ENCODE measurements at regions not wholly inside any gene's neighbourhood (a gene's known extent, or its start where the extent isn't known, plus 50 kb on each side); places are given as distances from the start of the nearest gene placed in this dataset.

DNA sequence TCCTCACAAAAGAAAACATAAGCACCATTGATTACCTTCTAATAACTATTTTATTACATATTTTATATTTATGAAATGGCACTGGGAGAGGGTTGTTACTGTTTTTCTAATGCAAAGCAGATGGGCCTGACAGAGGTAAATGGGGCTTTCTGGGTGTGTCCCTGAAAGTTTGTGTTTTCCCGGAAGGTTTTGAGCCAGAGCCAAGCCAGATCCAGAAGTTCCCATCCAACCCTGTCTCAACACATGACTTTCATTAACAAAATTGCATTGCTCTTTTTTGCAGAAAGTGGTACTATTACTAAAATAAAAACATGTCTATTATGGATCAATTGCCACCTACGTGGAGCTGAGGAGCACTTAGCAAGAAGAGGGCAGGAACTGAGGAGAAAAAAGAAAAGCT is 181.3 kb downstream of the RAB28 start:
- intact Hi-C loops (cut with DNase I) = no loop called here
- H3K4me3 ChIP-seq = no peak overlapping the region
- no peaks in the 10 kb centered on the region for H3K36me3 ChIP-seq
- TF ChIP-seq, protein P1, sequence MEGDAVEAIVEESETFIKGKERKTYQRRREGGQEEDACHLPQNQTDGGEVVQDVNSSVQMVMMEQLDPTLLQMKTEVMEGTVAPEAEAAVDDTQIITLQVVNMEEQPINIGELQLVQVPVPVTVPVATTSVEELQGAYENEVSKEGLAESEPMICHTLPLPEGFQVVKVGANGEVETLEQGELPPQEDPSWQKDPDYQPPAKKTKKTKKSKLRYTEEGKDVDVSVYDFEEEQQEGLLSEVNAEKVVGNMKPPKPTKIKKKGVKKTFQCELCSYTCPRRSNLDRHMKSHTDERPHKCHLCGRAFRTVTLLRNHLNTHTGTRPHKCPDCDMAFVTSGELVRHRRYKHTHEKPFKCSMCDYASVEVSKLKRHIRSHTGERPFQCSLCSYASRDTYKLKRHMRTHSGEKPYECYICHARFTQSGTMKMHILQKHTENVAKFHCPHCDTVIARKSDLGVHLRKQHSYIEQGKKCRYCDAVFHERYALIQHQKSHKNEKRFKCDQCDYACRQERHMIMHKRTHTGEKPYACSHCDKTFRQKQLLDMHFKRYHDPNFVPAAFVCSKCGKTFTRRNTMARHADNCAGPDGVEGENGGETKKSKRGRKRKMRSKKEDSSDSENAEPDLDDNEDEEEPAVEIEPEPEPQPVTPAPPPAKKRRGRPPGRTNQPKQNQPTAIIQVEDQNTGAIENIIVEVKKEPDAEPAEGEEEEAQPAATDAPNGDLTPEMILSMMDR (IDR thresholded peaks at IDR 0.05) = no peak
- no peak for TF ChIP-seq POLR2A (IDR thresholded peaks at IDR 0.05)
- TF ChIP-seq POLR2AphosphoS5 (IDR thresholded peaks at IDR 0.05) = no peak
- no peaks in the 10 kb centered on the region for H3K4me1 ChIP-seq (replicated peaks)
- 84% methylated on average over 2 of the region's 2 CpGs for WGBS
- H3K27me3 ChIP-seq (replicated peaks; ENCODE audit: insufficient read depth) = no peaks in the 10 kb centered on the region
- H3K9me3 ChIP-seq = no peaks in the 10 kb centered on the region
- H3K27ac ChIP-seq = no peak overlapping the region
- no peak for DNase-seq (ENCODE audit: low spot score)

DNA sequence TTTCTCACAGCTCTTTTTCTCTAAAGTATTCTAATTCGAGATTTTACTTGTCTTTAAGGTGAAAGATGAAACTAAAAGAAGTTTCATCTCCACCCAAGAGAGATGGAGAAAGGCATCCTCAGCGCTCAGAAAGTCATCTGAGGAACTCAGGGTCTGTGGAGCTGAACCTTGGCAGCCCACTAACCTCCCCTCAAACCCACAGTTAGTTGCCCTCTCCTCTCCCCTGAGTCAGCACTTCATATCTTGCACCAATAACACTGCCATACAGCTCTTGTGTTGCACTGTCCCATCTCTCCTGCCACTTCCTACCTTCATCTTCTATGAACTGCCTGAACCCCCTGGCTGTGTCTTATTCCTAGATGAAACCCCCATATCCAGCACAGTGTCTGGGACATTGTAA is 184.8 kb downstream of the RAB28 start:
- Histone ChIP-seq H3K27me3 (replicated peaks; ENCODE audit: insufficient read depth) (no peaks in the 10 kb centered on the region), H3K4me3 (no peak overlapping the region), H3K9me3 (no peaks in the 10 kb centered on the region), H3K36me3 (no peaks in the 10 kb centered on the region), H3K27ac (no peak overlapping the region), H3K4me1 (replicated peaks) (no peaks in the 10 kb centered on the region)
- intact Hi-C loops (cut with DNase I) = no loop called here
- WGBS = 97% methylated on average over 2 of the region's 2 CpGs
- TF ChIP-seq POLR2AphosphoS5 (IDR thresholded peaks at IDR 0.05) (no peak), POLR2A (IDR thresholded peaks at IDR 0.05) (no peak)
- TF ChIP-seq, protein P1 (IDR thresholded peaks at IDR 0.05) = no peak
- no peak for DNase-seq (ENCODE audit: low spot score)

DNA sequence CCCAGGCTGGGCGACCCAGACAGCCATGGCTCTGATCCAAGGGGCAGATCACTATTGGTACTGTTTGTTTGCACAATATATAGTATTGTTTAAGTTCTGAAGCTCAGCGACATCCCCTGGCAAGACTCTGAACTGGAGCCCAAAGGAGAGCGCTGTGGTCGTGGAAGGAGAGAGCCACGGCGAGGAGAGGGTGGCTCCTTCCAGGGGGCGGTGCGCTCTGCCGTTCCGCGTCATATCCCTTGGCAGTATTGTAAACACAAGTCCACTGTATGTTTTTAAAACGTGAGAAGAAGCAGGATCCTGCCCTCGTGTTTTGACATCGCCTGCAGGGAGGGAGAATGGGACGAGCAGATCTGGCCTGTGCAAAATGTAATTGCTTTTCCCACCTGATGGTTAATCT is 185.5 kb downstream of the RAB28 start:
- H3K4me1 ChIP-seq (replicated peaks) = no peaks in the 10 kb centered on the region
- no peak for DNase-seq (ENCODE audit: low spot score)
- no peak for TF ChIP-seq POLR2AphosphoS5 (IDR thresholded peaks at IDR 0.05)
- TF ChIP-seq, protein P1 (IDR thresholded peaks at IDR 0.05) = no peak
- TF ChIP-seq POLR2A (IDR thresholded peaks at IDR 0.05) = no peak
- H3K9me3 ChIP-seq = no peaks in the 10 kb centered on the region
- intact Hi-C loops (cut with DNase I) = no loop called here
- H3K36me3 ChIP-seq = no peaks in the 10 kb centered on the region
- H3K4me3 ChIP-seq = no peak overlapping the region
- no peak overlapping the region for H3K27ac ChIP-seq
- H3K27me3 ChIP-seq (replicated peaks; ENCODE audit: insufficient read depth) = no peaks in the 10 kb centered on the region
- 79% methylated on average over 15 of the region's 15 CpGs for WGBS

DNA sequence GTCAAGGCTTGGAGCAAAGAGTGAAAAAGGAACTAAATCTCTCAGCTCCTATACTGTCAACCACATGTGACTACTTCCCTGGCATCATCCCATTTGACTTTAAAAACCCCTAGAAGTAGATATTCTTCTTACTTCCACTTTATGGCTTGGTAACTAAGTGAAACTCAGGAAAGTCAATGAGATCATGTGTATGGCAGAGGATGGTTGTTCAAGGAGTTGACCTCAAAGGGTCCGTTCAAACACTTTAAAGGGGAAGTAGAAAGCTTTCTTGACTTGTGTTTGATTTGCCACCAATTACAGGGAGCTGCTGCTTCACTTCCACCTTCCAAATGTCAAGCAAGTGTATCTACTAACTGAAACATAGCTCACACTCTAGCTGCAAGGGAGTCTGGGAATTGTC is 187.2 kb downstream of the RAB28 start:
- Histone ChIP-seq H3K4me1 (replicated peaks) (no peaks in the 10 kb centered on the region), H3K9me3 (no peaks in the 10 kb centered on the region)

DNA sequence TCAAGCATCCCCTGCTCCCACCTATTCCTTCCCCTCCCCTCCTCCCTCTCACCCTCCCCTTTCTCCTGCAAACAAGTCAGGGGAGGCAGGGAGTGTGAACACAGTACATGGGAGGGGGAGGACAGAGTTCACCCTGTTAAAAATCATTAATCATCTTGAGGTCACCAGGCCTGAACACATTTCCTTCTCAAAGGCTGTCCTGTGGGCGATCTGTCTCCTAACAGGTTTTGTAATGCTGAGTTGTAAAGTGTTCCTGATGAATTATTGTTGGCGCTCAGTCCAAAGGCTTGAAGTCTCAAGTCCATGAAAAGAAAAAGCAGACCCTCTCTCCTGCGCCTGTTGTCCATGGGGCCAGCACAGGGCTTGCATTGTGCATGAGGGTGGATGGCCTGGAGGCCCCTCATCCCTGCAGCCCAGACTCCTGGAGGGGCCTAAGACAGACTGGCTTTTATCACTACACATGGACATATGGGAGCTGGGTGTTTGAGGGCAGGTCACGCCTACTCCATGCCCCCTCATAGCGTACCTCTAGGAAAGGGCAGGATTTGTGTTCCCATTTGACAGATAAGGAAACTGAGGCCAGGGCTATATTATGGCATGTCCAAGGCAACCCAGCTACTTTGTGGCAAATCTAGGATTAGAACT is 189.1 kb downstream of the RAB28 start:
- TF ChIP-seq POLR2AphosphoS5 (IDR thresholded peaks at IDR 0.05) = no peak
- TF ChIP-seq POLR2A (IDR thresholded peaks at IDR 0.05) = no peak
- TF ChIP-seq, protein P1 (IDR thresholded peaks at IDR 0.05) = no peak
- Histone ChIP-seq H3K4me3 (no peak overlapping the region), H3K36me3 (no peaks in the 10 kb centered on the region), H3K27ac (no peak overlapping the region), H3K4me1 (replicated peaks) (no peaks in the 10 kb centered on the region), H3K9me3 (no peaks in the 10 kb centered on the region), H3K27me3 (replicated peaks; ENCODE audit: insufficient read depth) (no peaks in the 10 kb centered on the region)
- WGBS = 44% methylated on average over 5 of the region's 5 CpGs
- no peak for DNase-seq (ENCODE audit: low spot score)
- intact Hi-C loops (cut with DNase I) = no loop called here

More for the DNA sequence above, 187.2 kb downstream of the RAB28 start:
- 84% methylated on average over 1 of the region's 1 CpG for WGBS
- no peak for TF ChIP-seq POLR2AphosphoS5 (IDR thresholded peaks at IDR 0.05)
- TF ChIP-seq, protein P1 (IDR thresholded peaks at IDR 0.05) = no peak
- TF ChIP-seq POLR2A (IDR thresholded peaks at IDR 0.05) = no peak
- no peak for DNase-seq (ENCODE audit: low spot score)
- no peaks in the 10 kb centered on the region for H3K36me3 ChIP-seq
- no peak overlapping the region for H3K4me3 ChIP-seq
- intact Hi-C loops (cut with DNase I) = no loop called here
- no peak overlapping the region for H3K27ac ChIP-seq
- no peaks in the 10 kb centered on the region for H3K27me3 ChIP-seq (replicated peaks; ENCODE audit: insufficient read depth)
